Activated naive CD4-positive, alpha-beta T cell treated with anti-CD3 and anti-CD28 coated beads, Interleukin-2, amount 50 U/mL, for 16 hours (primary cell): ENCODE measurements at regions not wholly inside any gene's neighbourhood (a gene's known extent, or its start where the extent isn't known, plus 50 kb on each side); places are given as distances from the start of the nearest gene placed in this dataset.

Source experiments
- DNase-seq: peaks from one replicate; pipeline ENCODE4 v3.0.0-alpha.2; 2020

- no peak for DNase-seq
Observed at GRCh38 chr13:29654843-29655547, 59.5 kb upstream of the SLC7A1 start.

- no peak for DNase-seq
Observed at GRCh38 chr13:29654384-29654783, 58.9 kb upstream of the SLC7A1 start.

GRCh38 chr13:29648760-29649159 lies 53.3 kb upstream of the SLC7A1 start:
- DNase-seq: no peak
